ENCODE measurements at regions not wholly inside any gene's neighbourhood (a gene's known extent, or its start where the extent isn't known, plus 50 kb on each side); places are given as distances from the start of the nearest gene placed in this dataset.

DNA sequence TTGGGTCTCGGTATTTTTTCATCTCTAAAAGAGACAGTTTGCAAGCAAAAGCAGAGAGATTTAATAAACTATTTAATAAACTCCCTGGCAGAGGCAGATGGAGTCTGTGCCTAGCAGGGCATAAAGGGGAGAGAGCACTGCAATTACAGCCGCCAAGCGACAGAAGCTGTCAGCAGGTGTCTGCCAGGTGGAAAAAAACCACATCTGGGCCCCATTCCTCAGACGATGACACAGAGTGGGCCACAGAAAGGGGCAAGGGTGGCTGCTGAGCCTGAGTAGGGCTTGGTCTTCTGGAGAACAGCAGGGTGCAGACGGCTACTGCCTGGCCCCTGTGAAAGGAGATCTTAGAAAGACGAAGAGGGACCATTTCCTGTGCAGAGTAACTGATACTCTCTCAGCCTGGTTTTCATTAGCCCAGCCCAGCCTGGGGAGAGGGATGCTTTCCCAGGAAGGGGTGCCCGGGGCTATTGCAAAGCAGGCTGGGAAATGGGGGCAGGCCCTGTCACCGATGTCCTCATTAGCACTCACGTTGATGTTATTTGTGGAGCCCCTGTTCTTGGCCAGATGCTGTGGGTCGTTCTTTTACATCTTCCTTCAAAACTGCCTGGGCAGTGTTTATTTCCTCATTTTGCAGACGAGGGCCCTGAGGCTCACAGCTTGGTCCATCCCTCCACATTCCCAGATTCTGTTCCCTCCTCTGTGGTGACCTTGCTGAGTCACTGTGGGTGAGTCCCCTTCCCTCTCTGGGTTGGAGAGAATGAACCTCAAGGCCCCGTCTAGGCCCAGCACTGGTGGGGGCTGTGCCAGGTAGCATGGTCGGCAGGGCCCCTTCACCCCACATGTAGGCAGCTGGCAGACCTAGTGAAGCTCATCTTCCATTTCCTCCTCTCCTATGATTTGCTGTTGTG is 472.7 kb downstream of the PTPRU start:
- no peak overlapping the region for H3K9ac ChIP-seq
- H3K79me2 ChIP-seq (ENCODE audit: insufficient read depth, low read depth): no peaks in the 10 kb centered on the region
- H3K4me3 ChIP-seq (IDR thresholded peaks at IDR 0.05; ENCODE audit: insufficient read depth, low read depth, low read length): no peak overlapping the region
- H3K27me3 ChIP-seq (ENCODE audit: insufficient read depth, low read depth): no peaks in the 10 kb centered on the region
- no peaks in the 10 kb centered on the region for H4K20me1 ChIP-seq (ENCODE audit: insufficient read depth)
- H3K4me1 ChIP-seq (ENCODE audit: low read depth, poor library complexity, severe bottlenecking): no peaks in the 10 kb centered on the region
- TF ChIP-seq, protein P1, sequence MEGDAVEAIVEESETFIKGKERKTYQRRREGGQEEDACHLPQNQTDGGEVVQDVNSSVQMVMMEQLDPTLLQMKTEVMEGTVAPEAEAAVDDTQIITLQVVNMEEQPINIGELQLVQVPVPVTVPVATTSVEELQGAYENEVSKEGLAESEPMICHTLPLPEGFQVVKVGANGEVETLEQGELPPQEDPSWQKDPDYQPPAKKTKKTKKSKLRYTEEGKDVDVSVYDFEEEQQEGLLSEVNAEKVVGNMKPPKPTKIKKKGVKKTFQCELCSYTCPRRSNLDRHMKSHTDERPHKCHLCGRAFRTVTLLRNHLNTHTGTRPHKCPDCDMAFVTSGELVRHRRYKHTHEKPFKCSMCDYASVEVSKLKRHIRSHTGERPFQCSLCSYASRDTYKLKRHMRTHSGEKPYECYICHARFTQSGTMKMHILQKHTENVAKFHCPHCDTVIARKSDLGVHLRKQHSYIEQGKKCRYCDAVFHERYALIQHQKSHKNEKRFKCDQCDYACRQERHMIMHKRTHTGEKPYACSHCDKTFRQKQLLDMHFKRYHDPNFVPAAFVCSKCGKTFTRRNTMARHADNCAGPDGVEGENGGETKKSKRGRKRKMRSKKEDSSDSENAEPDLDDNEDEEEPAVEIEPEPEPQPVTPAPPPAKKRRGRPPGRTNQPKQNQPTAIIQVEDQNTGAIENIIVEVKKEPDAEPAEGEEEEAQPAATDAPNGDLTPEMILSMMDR (conservative IDR thresholded peaks at IDR 0.05; ENCODE audit: low read depth, low read length): no peak
- H3K36me3 ChIP-seq (ENCODE audit: insufficient read depth): no peaks in the 10 kb centered on the region
- no peak overlapping the region for H2AFZ ChIP-seq (ENCODE audit: low read depth)
- no peak overlapping the region for H3K4me2 ChIP-seq
- H3K27ac ChIP-seq: no peak overlapping the region

DNA sequence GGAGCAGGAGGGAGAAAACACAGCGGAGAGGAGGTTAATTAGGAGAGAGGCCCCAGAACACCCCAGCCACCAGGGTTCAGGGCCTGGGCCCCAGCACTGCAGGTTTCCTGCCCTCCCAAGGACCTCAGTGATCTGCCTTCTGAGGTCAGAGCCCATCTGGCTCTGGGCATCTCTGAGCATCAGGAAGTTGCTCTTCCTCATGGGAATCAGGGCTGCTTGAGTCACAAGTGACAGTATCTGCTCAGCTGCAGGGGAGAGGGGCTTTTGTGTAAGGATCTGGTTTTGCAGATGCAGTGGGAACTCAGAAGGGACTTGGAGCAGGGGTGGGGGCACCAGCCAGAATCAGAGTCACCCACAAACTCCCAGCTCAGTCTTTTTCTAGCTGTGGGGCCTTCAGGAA is 472.1 kb downstream of the PTPRU start:
- Histone ChIP-seq H4K20me1 (ENCODE audit: insufficient read depth) (no peaks in the 10 kb centered on the region), H3K79me2 (ENCODE audit: insufficient read depth, low read depth) (no peaks in the 10 kb centered on the region), H3K36me3 (ENCODE audit: insufficient read depth) (no peaks in the 10 kb centered on the region), H3K27ac (no peak overlapping the region), H3K4me3 (IDR thresholded peaks at IDR 0.05; ENCODE audit: insufficient read depth, low read depth, low read length) (no peak overlapping the region), H3K4me2 (no peak overlapping the region), H3K9ac (no peak overlapping the region), H2AFZ (ENCODE audit: low read depth) (no peak overlapping the region), H3K27me3 (ENCODE audit: insufficient read depth, low read depth) (no peaks in the 10 kb centered on the region), H3K4me1 (ENCODE audit: low read depth, poor library complexity, severe bottlenecking) (no peaks in the 10 kb centered on the region)
- TF ChIP-seq, protein P1 (conservative IDR thresholded peaks at IDR 0.05; ENCODE audit: low read depth, low read length): no peak

DNA sequence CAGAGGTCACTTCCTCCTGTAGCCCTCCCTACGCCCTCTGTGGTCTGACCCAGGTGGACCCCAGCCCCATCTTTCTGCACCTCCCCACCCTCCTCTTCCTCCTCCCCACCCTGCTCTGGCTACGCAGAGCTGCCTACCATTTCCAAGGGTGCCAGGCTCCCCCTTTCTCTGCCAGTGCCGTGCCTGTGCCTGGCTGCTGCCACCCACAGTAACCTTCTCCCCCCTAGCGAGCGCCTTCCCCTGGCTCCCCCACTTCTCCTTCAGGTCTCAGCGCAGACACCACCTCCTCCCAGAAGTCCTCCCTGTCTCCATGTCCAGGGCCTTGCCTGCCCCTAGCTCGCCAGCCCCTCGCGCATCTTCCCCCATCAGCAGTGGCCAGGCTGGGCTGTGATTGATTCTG is 471.5 kb downstream of the PTPRU start:
- TF ChIP-seq, protein P1 (conservative IDR thresholded peaks at IDR 0.05; ENCODE audit: low read depth, low read length): no peak
- no peaks in the 10 kb centered on the region for H3K27me3 ChIP-seq (ENCODE audit: insufficient read depth, low read depth)
- no peaks in the 10 kb centered on the region for H3K79me2 ChIP-seq (ENCODE audit: insufficient read depth, low read depth)
- no peak overlapping the region for H2AFZ ChIP-seq (ENCODE audit: low read depth)
- no peak overlapping the region for H3K9ac ChIP-seq
- H4K20me1 ChIP-seq (ENCODE audit: insufficient read depth): no peaks in the 10 kb centered on the region
- no peak overlapping the region for H3K4me2 ChIP-seq
- no peak overlapping the region for H3K27ac ChIP-seq
- H3K4me3 ChIP-seq (IDR thresholded peaks at IDR 0.05; ENCODE audit: insufficient read depth, low read depth, low read length): no peak overlapping the region
- no peaks in the 10 kb centered on the region for H3K4me1 ChIP-seq (ENCODE audit: low read depth, poor library complexity, severe bottlenecking)
- H3K36me3 ChIP-seq (ENCODE audit: insufficient read depth): no peaks in the 10 kb centered on the region

DNA sequence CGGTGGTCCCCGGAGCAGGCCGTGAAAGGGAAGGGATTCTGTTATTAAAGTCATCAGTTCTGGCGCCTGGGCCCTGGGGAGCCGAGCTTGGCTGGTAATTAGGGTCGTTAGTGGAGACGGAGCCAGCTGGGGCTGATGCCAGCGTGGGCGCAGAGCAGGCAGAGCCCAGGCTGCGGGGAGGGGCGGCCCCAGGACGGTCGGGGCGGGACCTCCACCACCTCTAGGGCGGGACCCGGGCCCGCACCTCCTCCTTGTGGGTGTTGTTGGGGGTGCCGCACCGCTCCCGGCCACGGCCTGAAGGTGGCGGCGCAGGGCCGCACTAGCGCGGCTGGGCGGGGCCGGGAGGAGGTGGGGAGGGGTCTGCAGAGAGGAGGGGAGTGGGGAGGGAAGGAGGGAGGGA is 470.6 kb downstream of the PTPRU start:
- Histone ChIP-seq H3K27me3 (ENCODE audit: insufficient read depth, low read depth) (no peaks in the 10 kb centered on the region), H4K20me1 (ENCODE audit: insufficient read depth) (no peaks in the 10 kb centered on the region), H3K36me3 (ENCODE audit: insufficient read depth) (no peaks in the 10 kb centered on the region), H2AFZ (ENCODE audit: low read depth) (no peak overlapping the region), H3K4me1 (ENCODE audit: low read depth, poor library complexity, severe bottlenecking) (no peaks in the 10 kb centered on the region), H3K4me3 (IDR thresholded peaks at IDR 0.05; ENCODE audit: insufficient read depth, low read depth, low read length) (no peak overlapping the region), H3K79me2 (ENCODE audit: insufficient read depth, low read depth) (no peaks in the 10 kb centered on the region), H3K4me2 (no peak overlapping the region), H3K9ac (no peak overlapping the region), H3K27ac (no peak overlapping the region)
- TF ChIP-seq, protein P1 (conservative IDR thresholded peaks at IDR 0.05; ENCODE audit: low read depth, low read length): no peak

All from KMS-11 (cell line).